B cell (primary cell): ENCODE measurements at regions not wholly inside any gene's neighbourhood (a gene's known extent, or its start where the extent isn't known, plus 50 kb on each side); places are given as distances from the start of the nearest gene placed in this dataset.

Experiments
- CTCF ChIP-seq: fragments of 200-600 bp; IDR thresholded peaks from one replicate; pipeline ENCODE4 v1.8.0; 2022; ENCODE audit warnings: antibody characterized with exemption, mild to moderate bottlenecking
- EZH2 ChIP-seq: IDR thresholded peaks from 2 replicates; pipeline ENCODE4 v1.6.1; 2012; ENCODE audit warnings: borderline replicate concordance, low read depth, mild to moderate bottlenecking, moderate library complexity, low read length; ENCODE audit not compliant: insufficient read depth, poor library complexity, severe bottlenecking

DNA sequence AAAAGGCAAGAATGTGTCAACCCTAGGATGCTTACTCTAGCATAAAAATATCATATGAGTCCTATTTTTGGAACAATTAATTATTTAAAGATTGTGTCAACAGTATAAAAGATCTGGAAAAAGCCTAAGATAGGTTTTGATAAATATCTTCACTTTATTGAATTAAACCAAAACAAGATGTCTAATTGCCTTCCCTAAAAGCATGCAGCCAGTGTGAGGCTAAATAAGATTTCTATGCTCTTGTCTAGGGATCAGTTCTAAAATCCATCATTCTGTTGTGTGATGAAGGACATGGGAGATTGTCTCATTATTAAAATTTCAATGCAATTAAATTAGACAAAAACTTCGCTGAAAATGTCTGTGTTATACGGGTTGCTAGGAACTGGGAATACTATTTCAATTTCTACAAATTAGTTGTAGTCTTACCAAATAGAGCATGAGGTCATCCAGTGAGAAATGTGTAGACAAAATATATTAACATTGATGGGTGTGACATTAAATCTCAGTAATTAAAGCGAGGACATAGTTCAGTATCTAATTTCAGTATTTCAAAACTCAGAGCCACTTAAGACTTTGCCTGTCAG, 535.6 kb upstream of the FSIP2 start:
- no peak for TF ChIP-seq EZH2
- TF ChIP-seq CTCF, result no peak
